GM23338 (cell line): ENCODE measurements at regions not wholly inside any gene's neighbourhood (a gene's known extent, or its start where the extent isn't known, plus 50 kb on each side); places are given as distances from the start of the nearest gene placed in this dataset.

Source experiments
- ATAC-seq: fragments of 200-7000 bp; cut with Tn5 transposase; 3 replicates; pipeline ENCODE4 v1.9.1; 2020
- DNase-seq: peaks from one replicate; pipeline ENCODE4 v3.0.0-alpha.2; 2015; ENCODE audit warnings: low spot score
- H2AFZ ChIP-seq: fragments of 200-600 bp; sonication (generic); 2 replicates; pipeline ENCODE4 v1.8.0; 2016; ENCODE audit warnings: antibody characterized with exemption, mild to moderate bottlenecking, moderate library complexity
- H3F3A ChIP-seq: fragments of 200-600 bp; sonication (generic); replicated peaks from 2 replicates; pipeline ENCODE4 v1.8.0; 2017; ENCODE audit warnings: antibody characterized with exemption, mixed run types, low read depth
- H3K27ac ChIP-seq: fragments of 200-600 bp; sonication (generic); 2 replicates; pipeline ENCODE4 v1.6.1; 2016; ENCODE audit warnings: low read depth
- H3K27me3 ChIP-seq: fragments of 200-600 bp; sonication (generic); 2 replicates; pipeline ENCODE4 v1.8.0; 2016; ENCODE audit warnings: mild to moderate bottlenecking, mixed run types, moderate library complexity; ENCODE audit not compliant: insufficient read depth
- H3K36me3 ChIP-seq: fragments of 200-600 bp; sonication (generic); 2 replicates; pipeline ENCODE4 v1.8.0; 2016; ENCODE audit warnings: mild to moderate bottlenecking; ENCODE audit not compliant: insufficient read depth
- H3K4me1 ChIP-seq: fragments of 200-600 bp; sonication (generic); 2 replicates; pipeline ENCODE4 v1.8.0; 2016; ENCODE audit warnings: mild to moderate bottlenecking, moderate library complexity; ENCODE audit not compliant: insufficient read depth
- H3K4me2 ChIP-seq: fragments of 200-600 bp; sonication (generic); 2 replicates; pipeline ENCODE4 v1.7.1; 2017; ENCODE audit warnings: mixed run types
- H3K4me3 ChIP-seq: fragments of 200-600 bp; sonication (generic); 2 replicates; pipeline ENCODE4 v1.6.1; 2016; ENCODE audit warnings: mixed run types
- H3K79me2 ChIP-seq: fragments of 200-600 bp; sonication (generic); replicated peaks from 2 replicates; pipeline ENCODE4 v1.8.0; 2017; ENCODE audit warnings: mild to moderate bottlenecking; ENCODE audit not compliant: insufficient read depth
- H3K9me2 ChIP-seq: fragments of 200-600 bp; sonication (generic); 2 replicates; pipeline ENCODE4 v1.8.0; 2017; ENCODE audit not compliant: insufficient read depth
- H4K20me1 ChIP-seq: fragments of 200-600 bp; sonication (generic); replicated peaks from 2 replicates; pipeline ENCODE4 v1.8.0; 2017; ENCODE audit warnings: mild to moderate bottlenecking; ENCODE audit not compliant: insufficient read depth
- H3K27ac Mint-ChIP-seq: 2 replicates; pipeline ENCODE4 v1.8.0; 2020; ENCODE audit warnings: inconsistent platforms, mild to moderate bottlenecking, moderate library complexity, mixed read lengths
- H3K27me3 Mint-ChIP-seq: 3 replicates; pipeline ENCODE4 v1.8.0; 2022; ENCODE audit warnings: low read depth, mild to moderate bottlenecking, moderate library complexity, mixed read lengths, inconsistent platforms; ENCODE audit not compliant: insufficient read depth, poor library complexity
- H3K36me3 Mint-ChIP-seq: 3 replicates; pipeline ENCODE4 v1.8.0; 2021; ENCODE audit warnings: low read depth, mild to moderate bottlenecking, inconsistent platforms, moderate library complexity, mixed read lengths
- H3K4me1 Mint-ChIP-seq: 3 replicates; pipeline ENCODE4 v1.8.0; 2020; ENCODE audit warnings: mild to moderate bottlenecking, inconsistent platforms, mixed read lengths
- H3K4me3 Mint-ChIP-seq: 3 replicates; pipeline ENCODE4 v1.8.0; 2021; ENCODE audit warnings: moderate library complexity, mild to moderate bottlenecking, inconsistent platforms, mixed read lengths
- H3K9me3 Mint-ChIP-seq: 3 replicates; pipeline ENCODE4 v1.8.0; 2020; ENCODE audit warnings: moderate library complexity, mild to moderate bottlenecking, inconsistent platforms, mixed read lengths
- CREB1 ChIP-seq: fragments of 250-450 bp; sonication (Bioruptor Pico); IDR thresholded peaks from 2 replicates; pipeline ENCODE4 v1.5.0; 2020; ENCODE audit warnings: low read depth, mild to moderate bottlenecking, moderate library complexity
- CTCF ChIP-seq, 2 experiments: fragments of 200-600 bp in 1 of 2; sonication (generic) in 1 of 2; conservative IDR thresholded peaks; 2 replicates each; pipeline versions ENCODE4 v1.5.1 to v1.6.1; 2016 to 2017; ENCODE audit warnings: antibody characterized with exemption in 2 of 2, low read depth in 2 of 2, mild to moderate bottlenecking in 2 of 2, moderate library complexity in 1 of 2
- ETS1 ChIP-seq: IDR thresholded peaks from 2 replicates; pipeline ENCODE4 v1.6.1; 2016; ENCODE audit warnings: antibody characterized with exemption
- EZH2 ChIP-seq: fragments of 200-600 bp; sonication (generic); IDR thresholded peaks from one replicate; pipeline ENCODE4 v1.8.0; 2017; ENCODE audit warnings: antibody characterized with exemption, mild to moderate bottlenecking, low read depth; ENCODE audit not compliant: unreplicated experiment
- EZH2phosphoT487 ChIP-seq: fragments of 200-600 bp; sonication (generic); IDR thresholded peaks from one replicate; pipeline ENCODE4 v1.8.1; 2018; ENCODE audit warnings: antibody characterized with exemption; ENCODE audit not compliant: unreplicated experiment
- JUNB ChIP-seq: IDR thresholded peaks from one replicate; pipeline ENCODE4 v1.6.1; 2016; ENCODE audit warnings: antibody characterized with exemption; ENCODE audit not compliant: unreplicated experiment
- NANOG ChIP-seq: IDR thresholded peaks from 2 replicates; pipeline ENCODE4 v1.6.1; 2016; ENCODE audit warnings: antibody characterized with exemption, borderline replicate concordance
- POLR2AphosphoS5 ChIP-seq: IDR thresholded peaks from 2 replicates; pipeline ENCODE4 v1.6.1; 2016; ENCODE audit warnings: antibody characterized with exemption, low read depth
- REST ChIP-seq: IDR thresholded peaks from one replicate; pipeline ENCODE4 v1.6.1; 2018; ENCODE audit warnings: antibody characterized with exemption; ENCODE audit not compliant: unreplicated experiment
- STAT1 ChIP-seq: IDR thresholded peaks from one replicate; pipeline ENCODE4 v1.6.1; 2016; ENCODE audit warnings: antibody characterized with exemption; ENCODE audit not compliant: unreplicated experiment
- ZNF114 ChIP-seq: fragments of 250-450 bp; sonication (Bioruptor Pico); IDR thresholded peaks from 2 replicates; pipeline ENCODE4 v1.5.0; 2020; ENCODE audit warnings: mild to moderate bottlenecking, moderate library complexity
- ZNF331 ChIP-seq: fragments of 250-450 bp; sonication (Bioruptor Pico); IDR thresholded peaks from 2 replicates; pipeline ENCODE4 v1.5.0; 2020; ENCODE audit warnings: low read depth, mild to moderate bottlenecking, moderate library complexity
- ZNF462 ChIP-seq: fragments of 250-450 bp; sonication (Bioruptor Pico); IDR thresholded peaks from 2 replicates; pipeline ENCODE4 v1.5.0; 2020; ENCODE audit warnings: mild to moderate bottlenecking, moderate library complexity

- H3K27me3 Mint-ChIP-seq = peaks cover 6% of the 10 kb centered on the region
- Histone ChIP-seq H4K20me1 (peaks cover 22% of the 10 kb centered on the region), H3F3A (0 out of 2 replicates have a peak, but pooled peaks cover 3% of the 10 kb centered on the region), H3K4me1 (no peaks in the 10 kb centered on the region), H2AFZ (no peak overlapping the region), H3K9me2 (no peaks in the 10 kb centered on the region), H3K36me3 (peaks cover 68% of the 10 kb centered on the region), H3K79me2 (peaks cover 27% of the 10 kb centered on the region), H3K27me3 (no peaks in the 10 kb centered on the region), H3K4me2 (no peak overlapping the region), H3K4me3 (no peak overlapping the region), H3K27ac (no peak overlapping the region)
- TF ChIP-seq CTCF (conservative IDR thresholded peaks at IDR 0.05; ENCODE audit: low read depth in 2 of 2) (no peak), CREB1 (CRISPR knock-in tag) (no peak), EZH2 (no peak), JUNB (no peak), STAT1 (no peak), NANOG (no peak), EZH2phosphoT487 (no peak), ETS1 (no peak), ZNF114 (CRISPR knock-in tag) (no peak), ZNF462 (CRISPR knock-in tag) (no peak), ZNF331 (no peak), REST (no peak), POLR2AphosphoS5 (no peak)
- H3K27ac Mint-ChIP-seq = no peak overlapping the region
- peaks cover 10% of the 10 kb centered on the region for H3K9me3 Mint-ChIP-seq
- DNase-seq = no peak
- no peak overlapping the region for H3K4me3 Mint-ChIP-seq
- no peak for ATAC-seq
- H3K4me1 Mint-ChIP-seq = no peaks in the 10 kb centered on the region
- H3K36me3 Mint-ChIP-seq = peaks cover 82% of the 10 kb centered on the region
Observed at GRCh38 chr9:92223758-92224157, 69.7 kb downstream of the IARS1 start.
